ENCODE measurements at regions not wholly inside any gene's neighbourhood (a gene's known extent, or its start where the extent isn't known, plus 50 kb on each side); places are given as distances from the start of the nearest gene placed in this dataset.

DNA sequence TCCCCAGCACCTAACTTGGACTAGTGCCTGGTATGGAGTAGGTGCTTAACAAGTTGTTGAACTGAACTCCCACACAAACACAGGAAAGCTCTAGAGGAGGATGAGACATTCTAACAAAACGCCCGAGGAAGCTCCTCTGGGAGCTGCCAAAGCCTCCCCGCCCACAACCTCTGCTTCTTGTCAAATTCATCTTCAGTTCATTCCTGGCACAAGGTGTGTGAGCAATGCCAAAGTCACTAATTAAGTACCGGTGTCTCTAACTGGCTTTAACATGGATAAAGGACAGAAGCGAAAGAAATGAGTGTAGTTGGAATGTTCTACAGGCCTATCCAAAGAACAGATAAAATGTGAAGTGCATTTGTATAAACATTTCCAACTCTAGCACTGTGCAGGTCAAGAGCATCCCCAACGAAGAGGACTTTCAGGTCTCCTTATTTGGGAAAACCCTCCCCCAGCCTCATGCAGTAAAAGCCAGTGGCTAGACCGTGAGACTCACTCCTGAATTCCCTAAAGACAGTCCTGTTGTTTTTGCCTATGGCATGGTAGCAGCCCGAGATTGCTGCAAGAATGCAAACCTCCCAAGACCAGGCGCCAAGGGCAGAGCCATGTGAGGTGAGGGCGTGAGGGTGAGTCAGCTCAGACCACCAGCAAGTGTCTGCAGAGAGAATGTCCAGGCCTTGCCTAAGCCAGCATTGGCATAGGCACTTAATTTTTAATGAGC is 72.2 kb upstream of the KLF3 start:
- no peaks in the 10 kb centered on the region for H3K36me3 ChIP-seq (ENCODE audit: insufficient read depth, low read length)
- H3K9me3 ChIP-seq (ENCODE audit: low read length): no peaks in the 10 kb centered on the region
- H3K79me2 ChIP-seq (replicated peaks; ENCODE audit: insufficient read depth, low read length): no peaks in the 10 kb centered on the region
- H4K20me1 ChIP-seq (ENCODE audit: insufficient read depth): no peaks in the 10 kb centered on the region
- H3K4me2 ChIP-seq (ENCODE audit: low read length): no peak overlapping the region
- no peak overlapping the region for H3K27ac ChIP-seq (ENCODE audit: low read length)
- no peaks in the 10 kb centered on the region for H3K9me2 ChIP-seq (ENCODE audit: insufficient read depth, low read length)
- H3K27me3 ChIP-seq (ENCODE audit: insufficient read depth, low read depth, low read length): no peaks in the 10 kb centered on the region
- H3F3A ChIP-seq (ENCODE audit: insufficient read depth, low read length, poor library complexity, severe bottlenecking): no peaks in the 10 kb centered on the region
- no peak overlapping the region for H3K9ac ChIP-seq (ENCODE audit: low read length)
- TF ChIP-seq POLR2AphosphoS5 (IDR thresholded peaks at IDR 0.05) (no peak), SMC3 (conservative IDR thresholded peaks at IDR 0.05; ENCODE audit: poor library complexity) (no peak), RAD21 (conservative IDR thresholded peaks at IDR 0.05) (no peak), MXI1 (conservative IDR thresholded peaks at IDR 0.05; ENCODE audit: poor library complexity, severe bottlenecking) (no peak), REST (IDR thresholded peaks at IDR 0.05; ENCODE audit: borderline replicate concordance) (no peak), TAF1 (IDR thresholded peaks at IDR 0.05; ENCODE audit: low read depth) (no peak), EP300 (conservative IDR thresholded peaks at IDR 0.05; ENCODE audit: poor library complexity, severe bottlenecking) (no peak), EZH2 (IDR thresholded peaks at IDR 0.05; ENCODE audit: borderline replicate concordance, insufficient read depth, low read length, poor library complexity, severe bottlenecking) (no peak)
- TF ChIP-seq, protein P1, sequence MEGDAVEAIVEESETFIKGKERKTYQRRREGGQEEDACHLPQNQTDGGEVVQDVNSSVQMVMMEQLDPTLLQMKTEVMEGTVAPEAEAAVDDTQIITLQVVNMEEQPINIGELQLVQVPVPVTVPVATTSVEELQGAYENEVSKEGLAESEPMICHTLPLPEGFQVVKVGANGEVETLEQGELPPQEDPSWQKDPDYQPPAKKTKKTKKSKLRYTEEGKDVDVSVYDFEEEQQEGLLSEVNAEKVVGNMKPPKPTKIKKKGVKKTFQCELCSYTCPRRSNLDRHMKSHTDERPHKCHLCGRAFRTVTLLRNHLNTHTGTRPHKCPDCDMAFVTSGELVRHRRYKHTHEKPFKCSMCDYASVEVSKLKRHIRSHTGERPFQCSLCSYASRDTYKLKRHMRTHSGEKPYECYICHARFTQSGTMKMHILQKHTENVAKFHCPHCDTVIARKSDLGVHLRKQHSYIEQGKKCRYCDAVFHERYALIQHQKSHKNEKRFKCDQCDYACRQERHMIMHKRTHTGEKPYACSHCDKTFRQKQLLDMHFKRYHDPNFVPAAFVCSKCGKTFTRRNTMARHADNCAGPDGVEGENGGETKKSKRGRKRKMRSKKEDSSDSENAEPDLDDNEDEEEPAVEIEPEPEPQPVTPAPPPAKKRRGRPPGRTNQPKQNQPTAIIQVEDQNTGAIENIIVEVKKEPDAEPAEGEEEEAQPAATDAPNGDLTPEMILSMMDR (IDR thresholded peaks at IDR 0.05; ENCODE audit: poor library complexity, severe bottlenecking): no peak
- no peak overlapping the region for H2AFZ ChIP-seq (ENCODE audit: low read depth, low read length)
- no peak overlapping the region for H3K4me3 ChIP-seq (ENCODE audit: low read length)

DNA sequence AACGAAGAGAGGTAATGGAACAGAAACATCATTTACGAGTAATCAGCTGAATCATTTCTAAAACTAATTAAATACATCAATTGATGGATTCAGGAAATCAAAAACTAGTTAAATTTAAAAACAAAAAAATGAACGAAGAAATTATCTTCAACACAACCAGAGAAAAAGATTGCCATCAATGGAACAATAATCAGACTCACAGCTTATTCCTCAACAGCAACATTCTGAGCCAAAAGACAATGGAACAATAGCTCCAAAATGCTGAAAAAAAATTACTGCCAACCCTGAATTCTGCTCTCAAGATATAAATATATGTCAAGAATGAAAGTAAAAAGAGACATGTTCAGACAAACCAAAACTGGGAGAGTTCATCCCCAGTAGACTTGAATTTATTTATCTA is 65.5 kb upstream of the KLF3 start:
- TF ChIP-seq TAF1 (IDR thresholded peaks at IDR 0.05; ENCODE audit: low read depth) (no peak), REST (IDR thresholded peaks at IDR 0.05; ENCODE audit: borderline replicate concordance) (no peak), RAD21 (conservative IDR thresholded peaks at IDR 0.05) (no peak), MXI1 (conservative IDR thresholded peaks at IDR 0.05; ENCODE audit: poor library complexity, severe bottlenecking) (no peak), EZH2 (IDR thresholded peaks at IDR 0.05; ENCODE audit: borderline replicate concordance, insufficient read depth, low read length, poor library complexity, severe bottlenecking) (no peak), SMC3 (conservative IDR thresholded peaks at IDR 0.05; ENCODE audit: poor library complexity) (no peak)
- TF ChIP-seq, protein P1 (IDR thresholded peaks at IDR 0.05; ENCODE audit: poor library complexity, severe bottlenecking): no peak
- no peaks in the 10 kb centered on the region for H3K9me2 ChIP-seq (ENCODE audit: insufficient read depth, low read length)
- H3K9ac ChIP-seq (ENCODE audit: low read length): no peak overlapping the region
- no peaks in the 10 kb centered on the region for H3K9me3 ChIP-seq (ENCODE audit: low read length)
- no peak overlapping the region for H3K4me2 ChIP-seq (ENCODE audit: low read length)
- no peaks in the 10 kb centered on the region for H3K79me2 ChIP-seq (replicated peaks; ENCODE audit: insufficient read depth, low read length)
- no peaks in the 10 kb centered on the region for H3K27me3 ChIP-seq (ENCODE audit: insufficient read depth, low read depth, low read length)
- H4K20me1 ChIP-seq (ENCODE audit: insufficient read depth): no peaks in the 10 kb centered on the region
- H3F3A ChIP-seq (ENCODE audit: insufficient read depth, low read length, poor library complexity, severe bottlenecking): no peaks in the 10 kb centered on the region
- H2AFZ ChIP-seq (ENCODE audit: low read depth, low read length): no peak overlapping the region
- no peaks in the 10 kb centered on the region for H3K36me3 ChIP-seq (ENCODE audit: insufficient read depth, low read length)
- no peak overlapping the region for H3K4me3 ChIP-seq (ENCODE audit: low read length)
- H3K27ac ChIP-seq (ENCODE audit: low read length): no peak overlapping the region
